NCI-H1694 treated with DMSO at 0.1 percent for 48 hours (cell line): ENCODE measurements at regions not wholly inside any gene's neighbourhood (a gene's known extent, or its start where the extent isn't known, plus 50 kb on each side); places are given as distances from the start of the nearest gene placed in this dataset.
"Not testable (repeated sequence)": the region's sequence is repeated elsewhere in the genome, so short reads cannot be mapped to it uniquely, and the experiment has no call there.

Experiments used
- DNase-seq: peaks from one replicate; lab custom pipeline; 2025; lab: John Stamatoyannopoulos, UW

- DNase-seq, result no peak
Measured at GRCh38 chr14:52124791-52125684, 56.2 kb upstream of the NID2 start.

DNA sequence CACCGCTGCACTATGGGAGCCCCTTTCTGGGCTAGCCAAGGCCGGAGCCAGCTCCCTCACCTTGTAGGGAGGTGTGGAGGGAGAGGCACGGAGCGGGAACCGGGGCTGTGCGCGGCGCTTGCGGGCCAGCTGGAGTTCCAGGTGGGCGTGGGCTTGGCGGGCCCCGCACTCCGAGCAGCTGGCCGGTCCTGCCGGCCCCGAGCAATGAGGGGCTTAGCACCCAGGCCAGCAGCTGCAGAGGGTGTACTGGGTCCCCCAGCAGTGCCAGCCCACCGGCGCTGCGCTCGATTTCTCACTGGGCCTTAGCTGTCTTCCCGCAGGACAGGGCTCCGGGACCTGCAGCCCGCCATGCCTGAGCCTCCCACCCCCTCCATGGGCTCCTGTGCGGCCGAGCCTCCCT lies 53.3 kb upstream of the NID2 start:
- not testable (repeated sequence) for DNase-seq

- no peak for DNase-seq
Measured at GRCh38 chr14:52121441-52121840, 52.6 kb upstream of the NID2 start.

DNA sequence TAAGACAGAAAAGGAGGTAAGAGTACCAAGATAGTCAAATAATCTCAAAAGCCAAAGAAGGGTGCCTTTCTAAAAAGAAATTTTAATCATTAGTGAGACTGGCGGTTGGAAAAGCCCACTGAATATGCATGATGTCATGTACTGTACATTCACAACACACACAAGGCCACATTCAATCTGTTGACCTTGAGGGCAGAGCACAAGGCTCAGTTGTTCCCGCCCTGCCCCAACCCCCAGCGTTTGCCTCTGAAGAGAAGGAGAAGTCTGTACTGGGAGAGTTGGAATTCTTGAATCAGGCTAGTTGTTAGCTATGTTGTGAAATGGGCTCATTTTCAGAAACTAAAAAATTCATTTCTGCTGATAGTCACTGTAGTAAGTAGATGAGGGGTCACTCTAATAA lies 50.2 kb upstream of the NID2 start:
- DNase-seq, result no peak
